AML-193 (cell line): ENCODE measurements at regions not wholly inside any gene's neighbourhood (a gene's known extent, or its start where the extent isn't known, plus 50 kb on each side); places are given as distances from the start of the nearest gene placed in this dataset.
"Not testable (repeated sequence)": the region's sequence is repeated elsewhere in the genome, so short reads cannot be mapped to it uniquely, and the experiment has no call there.

Experiments
- DNase-seq, 2 experiments: peaks; one replicate each; lab custom pipeline; 2025; lab: John Stamatoyannopoulos, UW

- no peak for DNase-seq
Measured at GRCh38 chr7:57198801-57199200, 66.6 kb upstream of the ZNF479 start.

DNA sequence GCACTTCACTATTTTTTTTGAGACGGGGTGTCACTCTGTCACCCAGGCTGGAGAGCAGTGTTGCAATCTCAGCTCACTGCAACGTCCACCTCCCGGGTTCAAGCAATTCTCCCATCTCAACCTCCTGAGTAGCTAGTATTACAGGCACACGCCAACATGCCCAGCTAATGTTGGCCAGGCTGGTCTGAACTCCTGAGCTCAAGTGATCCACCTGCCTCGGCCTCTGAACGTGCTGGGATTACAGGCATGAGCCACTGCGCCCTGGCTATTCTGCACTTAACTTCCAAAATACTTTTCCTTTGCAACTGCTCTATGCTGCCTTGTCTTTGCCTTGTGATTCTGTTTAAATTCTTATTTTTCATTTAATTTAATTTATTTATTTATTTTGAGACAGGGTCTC is 67.0 kb upstream of the ZNF479 start:
- DNase-seq: no peak

GRCh38 chr7:57201021-57201894 is 69.0 kb upstream of the ZNF479 start:
- no peak for DNase-seq

GRCh38 chr7:57201895-57202210 is 69.6 kb upstream of the ZNF479 start:
- DNase-seq: no peak

DNA sequence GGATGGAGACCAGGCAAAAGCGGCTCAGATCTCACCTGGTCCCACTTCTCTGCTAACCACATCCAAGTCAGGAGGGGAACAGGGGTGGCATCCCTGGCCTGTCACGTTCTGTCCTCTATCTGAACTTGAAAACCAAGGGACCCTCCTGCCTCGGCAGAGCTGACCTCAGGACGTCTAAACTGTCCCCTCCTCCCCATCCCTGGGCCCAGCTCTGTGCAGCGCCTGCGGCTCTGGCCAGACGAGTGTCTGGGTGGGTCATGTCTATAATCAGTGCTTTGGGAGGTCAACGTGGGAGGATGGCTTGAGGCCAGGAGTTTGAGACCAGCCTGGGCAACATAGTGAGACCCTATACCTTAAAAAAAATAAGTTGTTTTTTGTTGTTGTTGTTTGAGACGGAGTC is 70.0 kb upstream of the ZNF479 start:
- DNase-seq: no peak

DNA sequence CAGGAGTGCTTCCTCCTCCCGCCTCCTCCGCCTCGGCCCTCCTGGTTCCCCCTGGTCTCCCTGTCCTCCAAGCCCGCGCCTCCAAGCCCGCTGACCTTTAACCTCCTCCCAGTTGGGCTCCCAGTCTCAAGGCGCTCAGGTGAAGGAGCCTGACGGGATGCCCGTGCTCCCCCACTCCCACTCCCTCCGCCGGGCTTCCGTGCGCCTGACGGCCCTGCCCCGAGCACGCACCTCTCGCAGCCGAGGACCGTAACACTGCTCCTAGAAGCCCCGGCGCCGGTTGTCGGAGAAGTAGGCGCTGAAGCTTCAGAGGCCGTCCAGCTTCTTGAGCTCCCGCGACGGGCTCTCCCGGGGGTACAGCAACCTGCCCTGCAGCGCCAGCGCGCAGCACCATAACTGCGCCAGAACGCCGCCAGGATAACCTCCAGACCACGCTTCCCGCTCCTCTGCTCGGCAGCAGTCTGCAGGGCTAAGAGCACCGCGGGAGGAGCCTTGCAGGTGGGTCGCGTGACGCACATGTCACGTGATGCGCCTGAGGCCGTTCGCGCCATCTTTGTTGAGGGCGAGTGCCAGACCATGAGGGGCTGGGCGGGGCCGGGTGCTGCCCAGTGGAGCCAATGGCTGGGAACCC is 71.0 kb upstream of the ZNF479 start:
- no peak for DNase-seq

DNA sequence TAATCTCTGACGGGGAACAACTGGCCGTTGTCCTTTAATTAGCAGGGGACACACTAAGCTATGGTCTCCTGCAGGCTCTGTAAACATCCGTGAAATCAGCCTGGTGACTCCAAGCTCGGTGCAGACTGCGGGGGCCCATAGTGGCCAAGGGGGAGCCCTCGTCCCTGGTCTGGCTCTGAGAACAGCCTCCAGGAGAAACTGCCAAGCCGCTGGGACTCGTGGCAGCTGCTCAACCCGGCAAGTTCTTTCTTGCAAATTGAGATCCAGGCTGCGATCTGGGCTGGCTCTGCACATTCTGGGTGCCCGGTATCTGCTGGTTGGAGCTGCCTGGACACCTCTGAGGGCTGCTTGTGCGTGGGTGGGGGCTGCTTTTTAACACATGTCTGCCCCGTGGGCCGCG is 71.6 kb upstream of the ZNF479 start:
- DNase-seq: not testable (repeated sequence)

DNA sequence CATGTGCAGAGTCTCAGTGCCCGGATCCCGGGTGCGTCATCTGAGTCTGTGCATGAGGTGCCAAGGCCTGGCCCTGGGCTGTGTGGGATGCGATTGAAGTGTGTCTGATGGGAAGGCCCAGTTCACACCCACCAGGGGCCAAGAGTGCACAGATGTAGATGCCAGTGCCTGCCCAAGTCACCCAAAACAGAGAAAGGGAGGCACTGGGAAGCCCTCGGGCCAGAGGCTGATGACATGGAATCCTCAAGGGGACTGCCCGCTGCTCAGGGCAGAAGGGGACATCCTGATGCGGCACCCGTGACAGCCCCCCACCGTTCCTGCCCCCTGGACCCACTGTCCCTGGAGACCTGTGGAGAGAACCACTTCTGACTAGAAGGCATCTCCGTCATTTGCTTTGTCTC is 72.2 kb upstream of the ZNF479 start:
- DNase-seq: no peak

GRCh38 chr7:57205000-57205399 is 72.8 kb upstream of the ZNF479 start:
- DNase-seq: no peak

GRCh38 chr7:57207836-57208235 is 75.6 kb upstream of the ZNF479 start:
- no peak for DNase-seq

GRCh38 chr7:57210212-57210611 is 78.0 kb upstream of the ZNF479 start:
- DNase-seq: no peak

GRCh38 chr7:57210871-57211270 is 78.6 kb upstream of the ZNF479 start:
- DNase-seq: no peak

DNA sequence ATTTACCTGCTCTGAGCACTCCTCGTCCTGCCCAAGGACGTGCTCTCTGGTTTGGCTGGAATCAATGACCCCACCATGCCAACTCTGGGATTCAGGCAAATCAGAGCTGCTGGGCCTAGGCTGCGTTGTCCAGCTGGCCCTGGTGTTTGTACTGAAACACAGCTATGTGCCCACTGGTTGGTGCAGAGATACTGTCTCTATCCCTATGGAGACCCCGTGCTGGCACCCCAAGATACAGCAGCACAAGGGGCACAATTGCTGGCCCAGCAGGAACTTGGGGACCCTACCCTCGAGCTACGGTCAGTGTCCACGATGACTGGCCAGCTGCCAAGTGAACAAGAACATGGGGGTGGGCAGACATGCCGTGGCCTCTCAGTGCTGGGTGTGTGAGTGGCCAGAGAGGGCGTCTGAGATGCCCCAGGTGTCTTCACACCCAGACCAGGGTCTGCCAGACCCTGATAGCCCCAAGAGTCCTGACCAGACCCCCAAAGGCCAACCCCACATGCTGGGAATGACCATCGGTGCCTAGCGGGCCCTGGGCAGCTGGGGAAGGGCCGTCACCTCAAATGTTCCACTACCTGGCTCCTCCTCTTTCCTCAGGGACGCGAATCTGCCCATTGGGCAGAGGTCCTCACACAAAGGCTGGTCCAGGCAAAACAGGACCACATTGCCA is 79.3 kb upstream of the ZNF479 start:
- DNase-seq: no peak

DNA sequence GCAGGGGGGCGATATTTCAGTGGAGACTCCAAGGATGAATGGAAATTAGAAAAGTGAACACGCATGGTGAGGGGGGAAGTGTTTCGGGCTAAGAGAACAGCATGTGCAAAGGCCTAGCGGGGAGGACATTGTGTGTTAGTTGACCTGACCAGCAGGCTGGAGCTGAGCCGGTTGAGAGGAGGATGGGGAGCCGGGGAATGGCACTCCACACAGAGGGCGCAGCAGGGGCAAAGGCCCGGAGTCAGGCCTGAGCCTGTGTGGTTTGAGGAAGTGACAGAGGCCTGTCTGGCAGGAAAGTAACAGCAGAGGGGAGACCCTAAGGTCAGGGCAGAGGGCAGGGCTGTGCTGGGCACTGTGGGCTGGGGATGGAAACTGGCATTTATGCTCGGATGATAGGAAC is 83.2 kb upstream of the ZNF479 start:
- DNase-seq: no peak

DNA sequence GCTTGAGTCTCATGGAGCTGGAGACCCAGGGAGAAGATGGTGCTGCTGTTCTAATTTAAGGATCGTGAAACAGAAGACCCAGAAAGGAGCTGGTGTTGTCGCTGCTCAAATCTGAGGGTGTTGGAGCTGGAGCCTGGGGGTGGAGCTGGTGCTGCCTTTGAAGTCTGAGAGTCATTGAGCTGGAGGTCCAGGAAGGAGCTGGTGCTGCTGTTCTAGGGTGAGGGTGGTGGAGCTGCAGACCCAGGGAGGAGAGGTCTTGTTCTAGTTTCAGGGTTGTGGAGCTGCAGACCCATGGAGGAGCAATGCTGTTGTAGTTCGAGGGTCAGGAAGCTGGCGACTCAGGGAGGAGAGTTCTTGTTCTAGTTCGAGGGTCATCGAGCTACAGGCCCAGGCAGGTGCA is 84.1 kb upstream of the ZNF479 start:
- no peak for DNase-seq

GRCh38 chr7:57218196-57218716 is 86.0 kb upstream of the ZNF479 start:
- DNase-seq: no peak

- no peak for DNase-seq
Measured at GRCh38 chr7:57220746-57221145, 88.5 kb upstream of the ZNF479 start.

- no peak for DNase-seq
Measured at GRCh38 chr7:57225666-57226065, 93.4 kb upstream of the ZNF479 start.

DNA sequence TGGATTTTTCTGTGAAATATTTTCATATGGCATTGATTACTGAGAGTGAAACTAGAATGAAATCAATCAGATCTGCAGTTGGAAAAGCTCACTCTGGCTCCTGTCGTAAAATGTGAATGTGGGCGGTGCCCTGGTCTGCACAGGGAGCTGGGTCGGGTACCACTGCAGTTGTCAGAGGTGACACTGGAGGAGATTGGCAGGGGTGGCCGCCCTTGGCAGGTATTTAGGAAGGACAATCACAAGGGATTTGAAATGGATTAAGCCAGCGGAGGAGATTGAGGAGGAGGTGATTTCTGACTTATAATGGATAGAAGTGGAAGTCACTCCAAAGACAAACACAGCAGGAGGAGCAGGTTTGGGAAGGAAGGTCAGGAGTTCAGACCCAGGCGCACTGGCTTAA is 109.0 kb upstream of the ZNF479 start:
- DNase-seq: not testable (repeated sequence)

- not testable (repeated sequence) for DNase-seq
Measured at GRCh38 chr7:57243551-57243950, 111.3 kb upstream of the ZNF479 start.

GRCh38 chr7:57244345-57244980 is 112.2 kb upstream of the ZNF479 start:
- DNase-seq: not testable (repeated sequence)

GRCh38 chr7:57245206-57245605 is 113.0 kb upstream of the ZNF479 start:
- no peak for DNase-seq
